BE2C (cell line): ENCODE measurements at regions not wholly inside any gene's neighbourhood (a gene's known extent, or its start where the extent isn't known, plus 50 kb on each side); places are given as distances from the start of the nearest gene placed in this dataset.

Experiments
- DNase-seq: peaks from one replicate; pipeline ENCODE4 v3.0.0-alpha.2; 2020
- H3K27me3 ChIP-seq: fragments of 250-450 bp; sonication (Bioruptor Pico); 2 replicates; pipeline ENCODE4 v1.5.1; 2020; ENCODE audit warnings: mild to moderate bottlenecking
- H3K36me3 ChIP-seq: fragments of 250-450 bp; sonication (Bioruptor Pico); 2 replicates; pipeline ENCODE4 v1.5.1; 2020; ENCODE audit warnings: mild to moderate bottlenecking
- H3K4me1 ChIP-seq: fragments of 250-450 bp; sonication (Bioruptor Pico); 2 replicates; pipeline ENCODE4 v1.5.1; 2020
- H3K4me3 ChIP-seq: 2 replicates; pipeline ENCODE4 v1.5.1; 2011; ENCODE audit warnings: low read depth, low read length
- H3K9me3 ChIP-seq: fragments of 250-450 bp; sonication (Bioruptor Pico); 2 replicates; pipeline ENCODE4 v1.5.1; 2020
- TF ChIP-seq, protein P1 (sequence below): IDR thresholded peaks from 2 replicates; pipeline ENCODE4 v1.5.1; 2012; ENCODE audit warnings: mild to moderate bottlenecking, low read depth, low read length

DNA sequence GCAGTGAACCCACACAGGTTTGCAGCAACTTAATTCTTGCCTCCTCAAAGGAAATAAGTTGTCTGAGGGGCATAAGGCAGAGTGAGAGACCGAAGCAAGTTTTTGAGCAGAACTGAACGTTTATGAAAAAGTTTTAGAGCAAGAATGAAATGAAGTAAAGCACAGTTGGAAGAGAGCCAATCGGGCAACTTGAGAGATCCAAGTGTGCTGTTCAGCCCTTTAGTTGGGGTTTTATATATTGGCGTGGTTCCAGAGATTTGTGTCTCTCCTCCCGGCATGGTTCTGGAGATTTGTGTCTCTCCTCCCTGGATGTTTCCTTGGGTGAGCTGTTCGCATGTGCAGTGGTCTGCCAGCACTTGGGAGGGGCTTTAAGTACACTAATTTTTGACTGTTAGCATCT is 141.4 kb upstream of the DGKB start:
- TF ChIP-seq, protein P1, sequence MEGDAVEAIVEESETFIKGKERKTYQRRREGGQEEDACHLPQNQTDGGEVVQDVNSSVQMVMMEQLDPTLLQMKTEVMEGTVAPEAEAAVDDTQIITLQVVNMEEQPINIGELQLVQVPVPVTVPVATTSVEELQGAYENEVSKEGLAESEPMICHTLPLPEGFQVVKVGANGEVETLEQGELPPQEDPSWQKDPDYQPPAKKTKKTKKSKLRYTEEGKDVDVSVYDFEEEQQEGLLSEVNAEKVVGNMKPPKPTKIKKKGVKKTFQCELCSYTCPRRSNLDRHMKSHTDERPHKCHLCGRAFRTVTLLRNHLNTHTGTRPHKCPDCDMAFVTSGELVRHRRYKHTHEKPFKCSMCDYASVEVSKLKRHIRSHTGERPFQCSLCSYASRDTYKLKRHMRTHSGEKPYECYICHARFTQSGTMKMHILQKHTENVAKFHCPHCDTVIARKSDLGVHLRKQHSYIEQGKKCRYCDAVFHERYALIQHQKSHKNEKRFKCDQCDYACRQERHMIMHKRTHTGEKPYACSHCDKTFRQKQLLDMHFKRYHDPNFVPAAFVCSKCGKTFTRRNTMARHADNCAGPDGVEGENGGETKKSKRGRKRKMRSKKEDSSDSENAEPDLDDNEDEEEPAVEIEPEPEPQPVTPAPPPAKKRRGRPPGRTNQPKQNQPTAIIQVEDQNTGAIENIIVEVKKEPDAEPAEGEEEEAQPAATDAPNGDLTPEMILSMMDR, result no peak

DNA sequence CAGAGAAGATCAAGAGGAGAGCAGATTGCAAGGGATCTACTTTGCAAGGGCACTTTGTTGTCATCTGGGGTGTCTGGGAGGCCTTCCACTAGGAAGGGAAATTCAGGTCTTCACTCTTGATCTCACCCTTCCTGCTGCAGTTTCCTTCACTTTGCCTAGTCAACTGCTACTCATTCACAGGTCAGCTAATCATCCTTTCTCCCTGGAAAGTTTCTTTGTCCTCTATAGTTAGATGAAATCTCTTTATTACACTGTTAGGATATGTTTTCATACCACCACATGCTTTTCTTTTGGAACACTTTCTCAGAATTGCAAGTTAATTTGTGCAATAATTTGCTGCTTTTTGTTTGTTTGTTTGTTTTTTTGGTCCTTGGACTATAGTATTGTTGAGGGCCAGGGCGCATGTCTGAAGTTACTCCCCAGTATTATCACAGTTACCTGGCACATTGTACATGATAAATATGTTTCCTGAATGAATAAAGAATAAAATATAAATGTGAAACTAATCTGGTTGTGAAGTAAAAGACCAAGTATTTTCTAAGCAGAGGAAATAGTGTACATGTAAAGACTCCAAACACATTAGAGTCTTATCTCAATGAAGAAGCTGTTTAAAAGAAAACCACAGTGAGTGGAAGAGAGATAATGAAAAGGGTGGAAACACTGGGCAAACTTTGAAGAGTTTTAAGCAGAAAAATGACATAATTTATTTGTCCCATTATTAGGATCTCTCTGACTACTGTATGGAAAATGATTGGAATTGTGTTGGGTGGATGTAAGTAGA is 139.9 kb upstream of the DGKB start:
- TF ChIP-seq, protein P1, result no peak
- H3K4me1 ChIP-seq, result no peaks in the 10 kb centered on the region
- H3K9me3 ChIP-seq, result no peaks in the 10 kb centered on the region
- no peak for DNase-seq
- H3K4me3 ChIP-seq, result no peak overlapping the region
- H3K36me3 ChIP-seq, result no peaks in the 10 kb centered on the region
- no peaks in the 10 kb centered on the region for H3K27me3 ChIP-seq

More for the DNA sequence above, 141.4 kb upstream of the DGKB start:
- H3K27me3 ChIP-seq, result no peaks in the 10 kb centered on the region
- no peaks in the 10 kb centered on the region for H3K9me3 ChIP-seq
- H3K4me1 ChIP-seq, result no peaks in the 10 kb centered on the region
- no peaks in the 10 kb centered on the region for H3K36me3 ChIP-seq
- no peak overlapping the region for H3K4me3 ChIP-seq
- DNase-seq, result no peak

DNA sequence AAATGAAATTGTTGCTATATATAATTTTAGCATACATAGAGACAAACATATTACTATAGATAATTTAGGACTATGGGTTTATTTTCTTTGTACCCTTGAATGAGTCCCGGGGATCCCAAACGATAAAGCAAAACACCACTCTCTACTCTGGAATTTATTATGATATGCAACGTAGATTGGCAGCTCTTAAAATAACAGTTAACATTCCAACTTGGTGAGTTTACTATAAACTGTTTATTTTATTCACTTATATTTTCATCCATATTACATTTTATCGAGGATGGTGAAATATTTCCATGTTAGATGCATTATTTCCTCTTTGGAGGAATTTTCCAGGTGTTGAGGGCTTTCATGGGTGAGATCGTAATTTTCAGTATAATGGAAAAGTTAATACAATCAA is 138.7 kb upstream of the DGKB start:
- no peaks in the 10 kb centered on the region for H3K36me3 ChIP-seq
- H3K4me3 ChIP-seq, result no peak overlapping the region
- no peaks in the 10 kb centered on the region for H3K4me1 ChIP-seq
- H3K27me3 ChIP-seq, result no peaks in the 10 kb centered on the region
- H3K9me3 ChIP-seq, result no peaks in the 10 kb centered on the region
- TF ChIP-seq, protein P1, result no peak
- DNase-seq, result no peak

DNA sequence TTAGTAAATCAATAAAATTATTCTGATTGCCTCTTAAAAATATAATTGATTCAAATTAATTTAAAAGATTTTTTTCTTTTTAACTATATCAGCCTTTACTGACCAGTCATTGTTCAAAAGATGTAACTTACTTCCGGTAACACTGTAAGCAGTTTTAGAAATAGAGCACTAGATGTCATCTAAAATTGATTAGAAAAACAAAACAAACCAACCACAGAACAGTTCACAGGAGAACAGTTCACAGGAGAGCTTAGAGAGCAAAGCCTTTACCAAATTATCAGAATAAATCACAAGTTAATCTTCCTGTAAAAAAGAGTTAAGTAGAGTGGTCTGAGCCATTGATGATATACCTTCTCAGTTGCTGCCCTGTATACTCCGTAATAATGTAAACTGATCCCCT is 133.3 kb upstream of the DGKB start:
- no peaks in the 10 kb centered on the region; the same call in 1 of the 2 replicates for H3K4me1 ChIP-seq
- no peak overlapping the region for H3K4me3 ChIP-seq
- no peak for DNase-seq
- TF ChIP-seq, protein P1, result no peak
- no peaks in the 10 kb centered on the region for H3K36me3 ChIP-seq
- H3K27me3 ChIP-seq, result no peaks in the 10 kb centered on the region
- no peaks in the 10 kb centered on the region for H3K9me3 ChIP-seq

DNA sequence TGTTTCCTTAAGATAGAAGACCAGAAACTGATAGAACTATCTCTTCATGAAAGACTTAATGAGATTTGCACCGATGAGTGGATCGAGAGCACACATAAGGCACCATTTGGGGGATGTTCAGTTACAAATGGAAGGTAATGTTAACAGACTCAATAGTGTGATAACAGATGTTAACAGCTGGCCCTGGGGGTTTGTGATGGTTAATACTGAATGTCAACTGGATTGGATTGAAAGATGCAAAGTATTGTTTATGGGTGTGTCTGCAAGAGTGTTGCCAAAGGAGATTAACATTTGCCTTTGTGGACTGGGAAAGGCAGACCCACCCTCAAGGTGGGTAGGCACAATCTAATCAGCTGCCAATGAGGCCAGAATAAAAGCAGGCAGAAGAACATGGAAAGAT is 130.5 kb upstream of the DGKB start:
- TF ChIP-seq, protein P1, result no peak
- no peaks in the 10 kb centered on the region for H3K36me3 ChIP-seq

DNA sequence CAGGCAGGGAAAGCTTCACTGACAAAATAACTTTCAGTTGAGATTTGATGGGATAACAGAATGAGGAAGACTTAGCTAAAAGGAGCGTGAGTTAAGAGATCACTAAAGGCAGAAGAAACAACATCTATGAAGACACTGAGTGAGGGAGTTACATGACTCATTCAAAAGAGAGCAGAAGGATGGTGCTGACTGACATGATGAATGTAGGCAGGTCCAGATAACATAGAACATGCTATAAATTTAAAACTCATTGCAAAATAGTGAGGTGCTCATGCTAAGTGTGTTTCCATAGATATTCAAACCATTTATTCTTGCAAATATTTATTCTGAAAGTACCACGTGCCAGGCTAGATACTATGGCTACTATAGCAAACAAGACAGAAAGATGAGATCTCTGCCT is 116.4 kb upstream of the DGKB start:
- no peaks in the 10 kb centered on the region for H3K27me3 ChIP-seq
- peaks cover 5% of the 10 kb centered on the region; the same call in 1 of the 2 replicates for H3K4me1 ChIP-seq
- no peak overlapping the region for H3K4me3 ChIP-seq
- no peaks in the 10 kb centered on the region for H3K9me3 ChIP-seq
- no peaks in the 10 kb centered on the region for H3K36me3 ChIP-seq
- TF ChIP-seq, protein P1, result no peak
- DNase-seq, result no peak

More for the DNA sequence above, 130.5 kb upstream of the DGKB start:
- H3K4me3 ChIP-seq, result no peak overlapping the region
- no peak for DNase-seq
- H3K9me3 ChIP-seq, result no peaks in the 10 kb centered on the region
- H3K4me1 ChIP-seq, result no peaks in the 10 kb centered on the region; the same call in 1 of the 2 replicates
- no peaks in the 10 kb centered on the region for H3K27me3 ChIP-seq
